ENCODE measurements at regions not wholly inside any gene's neighbourhood (a gene's known extent, or its start where the extent isn't known, plus 50 kb on each side); places are given as distances from the start of the nearest gene placed in this dataset.

DNA sequence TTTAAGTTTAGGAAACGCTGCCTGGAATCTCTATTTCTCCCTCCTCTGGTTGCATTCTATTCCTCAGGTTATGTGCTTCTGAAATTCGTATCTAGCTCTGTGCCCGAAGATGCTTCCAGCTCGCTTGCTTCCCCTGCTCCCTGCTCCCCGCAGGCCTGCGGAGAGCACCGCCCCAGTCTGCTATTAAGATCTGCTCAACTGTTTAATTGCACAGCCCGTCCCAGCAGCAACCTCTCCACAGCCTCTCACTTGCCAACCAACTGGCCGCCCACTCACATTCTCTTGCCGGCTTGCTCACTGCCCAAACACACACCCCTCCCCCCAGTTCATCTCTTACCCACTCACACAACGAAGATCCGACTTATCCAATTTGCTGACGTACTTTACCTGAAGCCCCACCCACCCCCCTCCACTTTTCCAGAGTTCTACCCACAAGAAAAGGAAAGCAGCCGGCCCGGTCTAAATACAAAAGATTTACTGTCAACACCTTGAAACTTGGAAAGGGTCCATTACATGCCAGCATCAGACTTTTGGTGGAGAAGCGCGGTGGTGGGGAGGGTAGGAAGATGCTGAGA is 167.3 kb upstream of the KLF14 start:
- Histone ChIP-seq H3K9me3 (no peaks in the 10 kb centered on the region), H3K4me1 (peaks cover 0 to 88% (median 37%) of the 10 kb centered on the region in 4 donors), H3K36me3 (no peaks in the 10 kb centered on the region), H3K27me3 (no peaks in the 10 kb centered on the region), H3K27ac (peak overlapping the region; percentile 68 to 88 (median 83)), H3K4me3 (no peak overlapping the region)
- intact Hi-C loops (cut with DNase I): no loop called here
- ATAC-seq (peak; percentile 52 to 66 (median 58)), DNase-seq (peak; percentile 81 to 89 (median 84))
- TF ChIP-seq POLR2A (IDR thresholded peaks at IDR 0.05): peak; percentile 95
- TF ChIP-seq, protein P1, sequence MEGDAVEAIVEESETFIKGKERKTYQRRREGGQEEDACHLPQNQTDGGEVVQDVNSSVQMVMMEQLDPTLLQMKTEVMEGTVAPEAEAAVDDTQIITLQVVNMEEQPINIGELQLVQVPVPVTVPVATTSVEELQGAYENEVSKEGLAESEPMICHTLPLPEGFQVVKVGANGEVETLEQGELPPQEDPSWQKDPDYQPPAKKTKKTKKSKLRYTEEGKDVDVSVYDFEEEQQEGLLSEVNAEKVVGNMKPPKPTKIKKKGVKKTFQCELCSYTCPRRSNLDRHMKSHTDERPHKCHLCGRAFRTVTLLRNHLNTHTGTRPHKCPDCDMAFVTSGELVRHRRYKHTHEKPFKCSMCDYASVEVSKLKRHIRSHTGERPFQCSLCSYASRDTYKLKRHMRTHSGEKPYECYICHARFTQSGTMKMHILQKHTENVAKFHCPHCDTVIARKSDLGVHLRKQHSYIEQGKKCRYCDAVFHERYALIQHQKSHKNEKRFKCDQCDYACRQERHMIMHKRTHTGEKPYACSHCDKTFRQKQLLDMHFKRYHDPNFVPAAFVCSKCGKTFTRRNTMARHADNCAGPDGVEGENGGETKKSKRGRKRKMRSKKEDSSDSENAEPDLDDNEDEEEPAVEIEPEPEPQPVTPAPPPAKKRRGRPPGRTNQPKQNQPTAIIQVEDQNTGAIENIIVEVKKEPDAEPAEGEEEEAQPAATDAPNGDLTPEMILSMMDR (IDR thresholded peaks at IDR 0.05): no peak
- WGBS (ENCODE audit: insufficient coverage, low coverage, low lambda C conversion rate, missing lambda C conversion rate): 33% methylated on average over 17 of the region's 17 CpGs

- Histone ChIP-seq H3K27ac (peak overlapping the region; percentile 79 to 88 (median 83)), H3K36me3 (no peaks in the 10 kb centered on the region), H3K4me1 (peaks cover 0 to 83% (median 38%) of the 10 kb centered on the region in 4 donors), H3K27me3 (no peaks in the 10 kb centered on the region), H3K4me3 (no peak overlapping the region), H3K9me3 (no peaks in the 10 kb centered on the region)
- peak in 1 of 3 donors; percentile 15 for DNase-seq
- WGBS (ENCODE audit: insufficient coverage, low coverage, low lambda C conversion rate, missing lambda C conversion rate): 83% methylated on average over 2 of the region's 3 CpGs
- TF ChIP-seq, protein P1 (IDR thresholded peaks at IDR 0.05): no peak
- no peak for TF ChIP-seq POLR2A (IDR thresholded peaks at IDR 0.05)
- intact Hi-C loops (cut with DNase I): no loop called here
- ATAC-seq: no peak
Measured at GRCh38 chr7:130902755-130903357, 168.8 kb upstream of the KLF14 start.

DNA sequence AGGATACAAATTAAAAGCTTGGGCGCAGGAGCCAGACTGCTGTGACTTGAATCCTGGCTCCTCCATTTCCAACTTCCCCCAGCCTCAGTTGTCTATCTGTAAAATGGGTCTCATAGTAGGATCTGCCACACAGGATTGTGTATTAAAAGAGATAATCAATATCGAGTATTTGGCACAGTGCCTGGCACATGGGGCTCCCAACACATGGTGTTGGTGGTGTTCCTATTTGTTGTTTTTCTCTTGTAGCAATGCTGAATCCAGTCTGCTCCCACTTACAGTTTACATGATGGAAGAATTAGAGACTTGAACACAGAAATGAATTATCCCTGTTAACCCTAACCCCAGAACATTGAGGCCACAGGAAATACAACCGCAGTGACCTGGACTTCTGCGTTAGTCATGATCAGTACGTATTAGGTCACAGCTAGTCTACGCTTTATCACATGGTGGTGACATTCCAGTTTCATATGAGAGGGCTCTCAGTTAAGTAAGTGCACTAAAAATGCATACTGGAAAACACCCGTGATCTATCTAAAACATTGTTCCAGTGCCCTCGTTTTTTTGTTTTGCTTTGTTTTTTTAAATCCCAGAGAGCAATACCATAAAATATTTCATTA is 169.5 kb upstream of the KLF14 start:
- 24% methylated on average over 8 of the region's 8 CpGs for WGBS (ENCODE audit: insufficient coverage, low coverage, low lambda C conversion rate, missing lambda C conversion rate)

DNA sequence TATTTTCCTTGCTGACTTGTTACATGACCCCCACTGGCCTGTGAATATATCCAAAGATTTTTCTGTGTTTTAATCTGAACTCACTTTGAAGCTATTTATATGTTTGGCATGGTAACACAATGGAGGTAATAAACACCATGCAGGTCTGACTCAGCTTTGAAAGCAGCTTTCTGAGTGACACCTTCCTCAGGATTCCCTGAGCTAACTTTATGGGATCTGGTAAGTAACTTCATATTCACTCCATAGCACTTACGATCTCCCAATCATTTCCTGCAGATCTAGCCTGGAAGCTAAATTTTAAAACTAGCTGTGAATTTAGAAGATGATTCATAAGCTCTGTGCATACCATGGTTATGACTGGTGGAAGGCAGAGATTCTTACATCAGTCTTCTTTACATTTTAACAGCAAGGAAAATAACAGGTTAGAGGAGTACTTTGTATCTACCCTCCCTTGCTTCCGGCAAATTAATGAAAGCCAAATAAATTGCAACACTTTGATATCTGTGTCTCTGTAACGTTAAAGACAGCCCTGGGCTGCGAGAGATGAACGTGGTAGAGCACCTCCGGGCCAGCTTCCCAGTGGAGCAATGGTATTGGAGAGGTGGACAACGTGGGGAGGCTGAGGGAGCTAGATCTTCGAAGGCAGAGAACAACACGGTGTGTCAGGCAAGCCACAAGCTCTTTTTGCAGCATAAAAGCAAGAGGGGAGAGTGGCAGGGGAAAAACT is 170.2 kb upstream of the KLF14 start:
- WGBS (ENCODE audit: insufficient coverage, low coverage, low lambda C conversion rate, missing lambda C conversion rate): 17% methylated on average over 9 of the region's 9 CpGs
- Histone ChIP-seq H3K4me1 (peaks cover 0 to 73% (median 38%) of the 10 kb centered on the region in 4 donors), H3K27ac (peak overlapping the region; percentile 79 to 88 (median 83)), H3K4me3 (no peak overlapping the region), H3K27me3 (no peaks in the 10 kb centered on the region), H3K9me3 (no peaks in the 10 kb centered on the region), H3K36me3 (no peaks in the 10 kb centered on the region)
- intact Hi-C loops (cut with DNase I): no loop called here
- DNase-seq: peak; percentile 76 to 80 (median 77)
- ATAC-seq: peak; percentile 41 to 59 (median 56)
- TF ChIP-seq, protein P1 (IDR thresholded peaks at IDR 0.05): no peak
- peak; percentile 64 for TF ChIP-seq POLR2A (IDR thresholded peaks at IDR 0.05)

More for the DNA sequence above, 169.5 kb upstream of the KLF14 start:
- intact Hi-C loops (cut with DNase I): no loop called here
- H3K36me3 ChIP-seq: no peaks in the 10 kb centered on the region
- H3K27me3 ChIP-seq: no peaks in the 10 kb centered on the region
- no peak overlapping the region for H3K4me3 ChIP-seq
- no peaks in the 10 kb centered on the region for H3K9me3 ChIP-seq
- H3K27ac ChIP-seq: peak overlapping the region; percentile 79 to 88 (median 83)
- ATAC-seq (peak; percentile 4 to 52 (median 6)), DNase-seq (peak in 1 of 3 donors; percentile 36)
- peak; percentile 65 for TF ChIP-seq POLR2A (IDR thresholded peaks at IDR 0.05)
- TF ChIP-seq, protein P1 (IDR thresholded peaks at IDR 0.05): no peak
- peaks cover 0 to 79% (median 38%) of the 10 kb centered on the region in 4 donors for H3K4me1 ChIP-seq
